SU-DHL-6 (cell line): ENCODE measurements at regions not wholly inside any gene's neighbourhood (a gene's known extent, or its start where the extent isn't known, plus 50 kb on each side); places are given as distances from the start of the nearest gene placed in this dataset.

Experiments
- EZH2phosphoT487 ChIP-seq: fragments of 200-600 bp; sonication (generic), shearing (Covaris generic); conservative IDR thresholded peaks from 2 replicates; pipeline ENCODE4 v1.6.1; 2018; ENCODE audit warnings: mild to moderate bottlenecking, antibody characterized with exemption, low read length, moderate library complexity, mixed read lengths
- TF ChIP-seq, protein P1 (sequence below): fragments of 200-600 bp; sonication (generic); IDR thresholded peaks from one replicate; pipeline ENCODE4 v1.5.1; 2017; ENCODE audit warnings: antibody characterized with exemption, mild to moderate bottlenecking, low read length, moderate library complexity; ENCODE audit not compliant: insufficient read depth, poor library complexity, severe bottlenecking

DNA sequence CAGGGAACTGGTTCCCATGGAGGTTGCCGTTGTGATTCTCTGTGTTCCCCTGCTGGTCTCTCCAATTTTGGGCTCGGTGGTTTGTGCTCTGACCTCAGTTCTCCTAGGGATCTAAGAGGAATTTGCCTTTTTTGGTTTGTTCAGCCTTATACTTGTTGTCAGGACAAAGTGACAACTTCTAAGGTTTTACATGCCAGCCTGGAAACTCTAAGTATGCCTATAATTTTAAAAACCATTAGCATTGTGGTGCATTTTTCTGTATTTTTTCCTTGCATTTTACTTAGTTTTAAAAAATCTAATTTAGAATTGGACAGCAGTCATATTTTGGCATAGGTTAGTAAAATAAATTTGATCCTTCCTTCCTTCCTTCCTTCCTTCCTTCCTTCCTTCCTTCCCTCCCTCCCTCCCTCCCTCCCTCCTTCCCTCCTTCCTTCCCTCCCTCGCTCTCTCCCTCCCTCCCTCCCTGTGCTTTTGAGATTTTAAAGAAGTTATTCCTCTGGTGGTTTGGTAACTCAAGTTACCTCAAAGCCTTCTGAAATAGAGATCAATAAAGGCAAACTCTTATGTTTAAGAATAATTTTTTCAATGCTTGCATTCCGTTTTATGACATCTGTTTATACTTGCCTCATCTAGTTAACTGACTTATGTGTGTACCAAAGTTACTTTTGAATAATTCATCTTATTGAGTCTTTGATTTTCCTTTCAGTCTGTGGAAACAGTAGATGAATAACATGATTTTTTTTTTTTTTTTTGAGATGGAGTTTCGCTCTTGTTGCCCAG, 141.3 kb upstream of the RGS17 start:
- TF ChIP-seq, protein P1, sequence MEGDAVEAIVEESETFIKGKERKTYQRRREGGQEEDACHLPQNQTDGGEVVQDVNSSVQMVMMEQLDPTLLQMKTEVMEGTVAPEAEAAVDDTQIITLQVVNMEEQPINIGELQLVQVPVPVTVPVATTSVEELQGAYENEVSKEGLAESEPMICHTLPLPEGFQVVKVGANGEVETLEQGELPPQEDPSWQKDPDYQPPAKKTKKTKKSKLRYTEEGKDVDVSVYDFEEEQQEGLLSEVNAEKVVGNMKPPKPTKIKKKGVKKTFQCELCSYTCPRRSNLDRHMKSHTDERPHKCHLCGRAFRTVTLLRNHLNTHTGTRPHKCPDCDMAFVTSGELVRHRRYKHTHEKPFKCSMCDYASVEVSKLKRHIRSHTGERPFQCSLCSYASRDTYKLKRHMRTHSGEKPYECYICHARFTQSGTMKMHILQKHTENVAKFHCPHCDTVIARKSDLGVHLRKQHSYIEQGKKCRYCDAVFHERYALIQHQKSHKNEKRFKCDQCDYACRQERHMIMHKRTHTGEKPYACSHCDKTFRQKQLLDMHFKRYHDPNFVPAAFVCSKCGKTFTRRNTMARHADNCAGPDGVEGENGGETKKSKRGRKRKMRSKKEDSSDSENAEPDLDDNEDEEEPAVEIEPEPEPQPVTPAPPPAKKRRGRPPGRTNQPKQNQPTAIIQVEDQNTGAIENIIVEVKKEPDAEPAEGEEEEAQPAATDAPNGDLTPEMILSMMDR: no peak
- no peak for TF ChIP-seq EZH2phosphoT487
